Omental fat pad (tissue), 3 donors: ENCODE measurements at regions not wholly inside any gene's neighbourhood (a gene's known extent, or its start where the extent isn't known, plus 50 kb on each side); places are given as distances from the start of the nearest gene placed in this dataset.

Experiments used
- ATAC-seq: fragments of 150-250 bp; one replicate; pipeline ENCODE4 v1.9.1; 2016; ENCODE audit warnings: mild to moderate bottlenecking, moderate library complexity; ENCODE audit not compliant: low FRiP score
- DNase-seq: peaks from one replicate; pipeline ENCODE4 v3.0.0-alpha.2; 2019; ENCODE audit warnings: low spot score
- CTCF ChIP-seq, 3 donors: fragments of 450-650 bp; IDR thresholded peaks; one replicate each; pipeline ENCODE4 v1.5.1; 2016 to 2017; ENCODE audit warnings: antibody characterized with exemption in 3 of 3, mild to moderate bottlenecking in 3 of 3, moderate library complexity in 2 of 3

- ATAC-seq (no peak), DNase-seq (no peak)
- TF ChIP-seq CTCF (IDR thresholded peaks at IDR 0.05) = no peak
Measured at GRCh38 chr3:30963223-30963722, 68.8 kb upstream of the GADL1 start.

DNA sequence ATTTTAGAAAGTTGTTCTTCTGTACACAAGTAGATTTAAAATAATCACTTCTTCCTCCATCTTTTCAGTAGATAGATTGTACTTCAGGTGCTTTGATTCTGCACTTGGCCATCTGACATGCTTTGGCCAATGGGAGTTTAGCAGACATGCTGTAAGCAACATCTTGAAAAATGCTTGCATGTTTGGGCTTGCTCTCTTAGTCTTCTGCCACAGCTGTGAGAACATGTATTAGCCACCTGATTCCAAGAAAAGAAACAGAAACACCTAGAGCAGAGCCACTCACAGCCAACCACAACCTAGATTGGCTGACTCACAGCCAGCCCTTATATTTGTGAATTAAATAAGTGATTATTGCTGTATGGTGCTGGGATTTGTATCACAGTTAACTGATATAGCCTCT lies 70.2 kb upstream of the GADL1 start:
- no peak for TF ChIP-seq CTCF (IDR thresholded peaks at IDR 0.05)
- ATAC-seq = no peak

DNA sequence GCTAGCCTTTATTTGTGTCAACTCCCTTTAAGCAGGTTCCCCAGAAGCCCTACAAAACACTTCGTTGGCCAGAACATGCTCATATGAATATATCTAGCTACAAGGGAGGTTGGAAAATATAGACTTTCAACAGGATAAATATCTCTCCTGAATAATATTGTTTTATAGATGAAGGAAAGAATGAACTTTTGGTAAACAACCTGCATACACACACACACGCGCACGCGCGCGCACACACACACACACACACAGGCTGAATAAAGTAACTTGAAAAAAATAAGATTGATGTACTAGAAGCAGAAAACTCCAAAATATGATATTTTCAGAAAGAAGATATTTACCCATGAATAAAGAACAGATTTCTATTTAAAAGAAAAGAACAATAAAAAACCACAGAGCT lies 72.4 kb upstream of the GADL1 start:
- no peak for ATAC-seq
- TF ChIP-seq CTCF (IDR thresholded peaks at IDR 0.05) = no peak

More for the DNA sequence above, 70.2 kb upstream of the GADL1 start:
- DNase-seq = no peak

DNA sequence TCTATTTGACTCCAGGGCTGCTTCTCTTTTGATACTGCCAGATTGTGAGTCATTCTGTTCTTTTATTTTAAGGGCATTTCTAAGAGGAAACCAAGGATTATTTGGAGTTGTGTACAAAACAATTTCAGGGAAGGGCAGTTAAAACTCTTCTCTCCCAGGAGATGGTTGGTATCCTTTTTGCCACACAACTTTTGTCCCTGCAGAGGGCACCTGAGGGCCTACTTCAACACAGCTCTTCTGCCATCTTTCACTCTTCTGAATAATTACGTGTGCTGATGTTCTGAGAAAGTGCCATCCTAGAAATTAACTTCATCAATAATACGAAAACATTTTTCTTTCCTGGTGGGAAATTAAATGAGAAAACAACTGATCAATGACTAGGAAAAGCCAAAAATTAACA lies 75.7 kb upstream of the GADL1 start:
- TF ChIP-seq CTCF (IDR thresholded peaks at IDR 0.05) = no peak
- ATAC-seq (no peak), DNase-seq (no peak)

More for the DNA sequence above, 72.4 kb upstream of the GADL1 start:
- DNase-seq = no peak

DNA sequence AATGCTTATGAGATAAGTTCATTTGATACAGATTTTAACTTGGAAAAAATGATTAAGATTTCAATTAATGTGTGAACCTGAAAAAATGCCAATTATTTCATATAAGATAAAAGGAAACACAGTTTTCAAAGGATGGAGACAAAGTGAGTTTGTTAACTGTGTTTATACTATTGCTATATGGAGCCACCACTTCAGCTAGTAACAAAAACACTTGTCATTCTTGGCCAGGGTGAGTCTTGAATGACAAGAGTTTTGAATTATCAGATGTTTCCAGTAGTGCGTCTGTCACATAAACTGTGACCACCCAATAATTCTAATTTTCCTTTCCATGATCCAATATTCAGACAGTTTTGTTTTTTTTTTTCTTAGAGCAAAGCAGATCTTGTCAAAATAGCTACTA lies 78.0 kb upstream of the GADL1 start:
- DNase-seq (no peak), ATAC-seq (no peak)
- TF ChIP-seq CTCF (IDR thresholded peaks at IDR 0.05) = no peak

DNA sequence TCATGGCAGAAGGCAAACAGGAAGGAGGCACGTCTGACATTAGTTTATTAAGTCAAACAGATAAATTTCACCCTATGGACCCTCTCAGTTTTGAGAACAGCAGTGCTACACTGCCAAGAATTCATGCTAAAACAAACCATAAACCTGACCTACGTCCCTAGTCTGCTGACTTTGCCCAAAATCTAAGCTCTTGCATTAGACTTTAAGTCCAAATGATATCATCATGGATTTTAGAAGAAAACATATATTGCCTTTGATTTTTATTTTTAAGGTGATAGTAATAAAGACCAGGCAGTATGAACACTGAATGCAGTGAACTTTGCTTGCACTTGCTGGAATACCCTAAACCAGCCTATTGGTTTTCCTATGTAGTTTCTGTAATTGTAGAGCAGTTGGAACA lies 79.6 kb upstream of the GADL1 start:
- ATAC-seq (no peak), DNase-seq (no peak)
- no peak for TF ChIP-seq CTCF (IDR thresholded peaks at IDR 0.05)

DNA sequence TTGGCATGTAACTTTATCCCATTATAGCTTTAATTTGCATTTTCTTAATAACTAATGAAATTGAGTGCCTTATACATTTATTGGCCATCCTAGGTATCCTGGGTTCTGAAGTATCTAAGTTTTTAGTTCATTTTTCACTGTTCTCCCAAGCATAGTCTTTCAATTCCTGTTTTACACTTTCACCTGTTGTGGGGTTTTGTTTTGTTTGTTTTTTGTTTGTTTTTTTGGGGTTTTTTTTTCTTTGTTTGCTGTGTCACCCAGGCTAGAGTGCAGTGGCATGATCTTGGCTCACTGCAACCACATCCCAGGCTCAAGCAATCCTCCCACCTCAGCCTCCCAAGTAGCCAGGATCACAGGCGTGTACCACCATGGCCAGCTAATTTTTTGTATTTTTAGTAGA lies 83.1 kb upstream of the GADL1 start:
- no peak for ATAC-seq
- no peak for DNase-seq
- TF ChIP-seq CTCF (IDR thresholded peaks at IDR 0.05) = no peak
